Central memory CD8-positive, alpha-beta T cell (primary cell): ENCODE measurements at regions not wholly inside any gene's neighbourhood (a gene's known extent, or its start where the extent isn't known, plus 50 kb on each side); places are given as distances from the start of the nearest gene placed in this dataset.
A peak's percentile ranks its signal among the peaks of the same experiment; 100 is the strongest.

ENCODE experiments used
- ATAC-seq: fragments of 150-1000 bp; cut with Tn5 transposase; replicated peaks from 2 replicates; pipeline ENCODE4 v1.10.0; 2022; ENCODE audit warnings: mild to moderate bottlenecking, moderate FRiP score, moderate number of reproducible peaks; ENCODE audit not compliant: poor library complexity, severe bottlenecking; ENCODE audit errors: extremely low read depth
- DNase-seq, 2 donors: peaks; one replicate each; pipeline ENCODE4 v3.0.0; 2021; ENCODE audit warnings: low spot score in 2 of 2
- H3K27ac Mint-ChIP-seq: one replicate; pipeline ENCODE4 v1.8.0; 2022; ENCODE audit warnings: low read depth, mild to moderate bottlenecking, moderate library complexity, mixed read lengths
- H3K27me3 Mint-ChIP-seq: one replicate; pipeline ENCODE4 v1.8.0; 2022; ENCODE audit warnings: mixed read lengths
- H3K36me3 Mint-ChIP-seq: one replicate; pipeline ENCODE4 v1.8.0; 2022; ENCODE audit warnings: mild to moderate bottlenecking, moderate library complexity, mixed read lengths; ENCODE audit not compliant: insufficient read depth
- H3K4me1 Mint-ChIP-seq: one replicate; pipeline ENCODE4 v1.8.0; 2022; ENCODE audit warnings: mixed read lengths
- H3K4me3 Mint-ChIP-seq: one replicate; pipeline ENCODE4 v1.8.0; 2022; ENCODE audit warnings: mild to moderate bottlenecking, moderate library complexity, mixed read lengths
- H3K9me3 Mint-ChIP-seq: one replicate; pipeline ENCODE4 v1.8.0; 2022; ENCODE audit warnings: mixed read lengths

GRCh38 chr11:10392095-10393079, 62.7 kb upstream of the AMPD3 start:
- H3K4me3 Mint-ChIP-seq, result no peak overlapping the region
- DNase-seq, result no peak
- no peaks in the 10 kb centered on the region for H3K9me3 Mint-ChIP-seq
- H3K27me3 Mint-ChIP-seq, result peaks cover 78% of the 10 kb centered on the region
- no peak for ATAC-seq
- no peaks in the 10 kb centered on the region for H3K36me3 Mint-ChIP-seq
- H3K4me1 Mint-ChIP-seq, result no peaks in the 10 kb centered on the region
- no peak overlapping the region for H3K27ac Mint-ChIP-seq

GRCh38 chr11:10394229-10395101, 60.6 kb upstream of the AMPD3 start:
- no peak overlapping the region for H3K27ac Mint-ChIP-seq
- no peaks in the 10 kb centered on the region for H3K9me3 Mint-ChIP-seq
- H3K27me3 Mint-ChIP-seq, result peaks cover 71% of the 10 kb centered on the region
- no peaks in the 10 kb centered on the region for H3K36me3 Mint-ChIP-seq
- H3K4me1 Mint-ChIP-seq, result no peaks in the 10 kb centered on the region
- H3K4me3 Mint-ChIP-seq, result no peak overlapping the region
- ATAC-seq (no peak), DNase-seq (no peak)

- Mint-ChIP-seq H3K4me1 (no peaks in the 10 kb centered on the region), H3K27me3 (peaks cover 63% of the 10 kb centered on the region), H3K36me3 (no peaks in the 10 kb centered on the region), H3K27ac (no peak overlapping the region), H3K9me3 (no peaks in the 10 kb centered on the region), H3K4me3 (no peak overlapping the region)
- ATAC-seq (no peak), DNase-seq (no peak)
These were observed 59.7 kb upstream of the AMPD3 start for GRCh38 chr11:10395166-10395897.

GRCh38 chr11:10396771-10397170, 58.3 kb upstream of the AMPD3 start:
- Mint-ChIP-seq H3K4me3 (no peak overlapping the region), H3K27me3 (peaks cover 52% of the 10 kb centered on the region), H3K27ac (no peak overlapping the region), H3K9me3 (no peaks in the 10 kb centered on the region), H3K4me1 (no peaks in the 10 kb centered on the region), H3K36me3 (no peaks in the 10 kb centered on the region)
- DNase-seq, result no peak
- ATAC-seq, result no peak

- no peaks in the 10 kb centered on the region for H3K4me1 Mint-ChIP-seq
- ATAC-seq, result no peak
- no peak overlapping the region for H3K27ac Mint-ChIP-seq
- no peaks in the 10 kb centered on the region for H3K9me3 Mint-ChIP-seq
- no peak overlapping the region for H3K4me3 Mint-ChIP-seq
- no peak for DNase-seq
- H3K36me3 Mint-ChIP-seq, result no peaks in the 10 kb centered on the region
- peaks cover 48% of the 10 kb centered on the region for H3K27me3 Mint-ChIP-seq
These were observed 57.7 kb upstream of the AMPD3 start for GRCh38 chr11:10397226-10397987.

- peaks cover 37% of the 10 kb centered on the region for H3K27me3 Mint-ChIP-seq
- H3K4me3 Mint-ChIP-seq, result no peak overlapping the region
- H3K27ac Mint-ChIP-seq, result no peak overlapping the region
- no peaks in the 10 kb centered on the region for H3K9me3 Mint-ChIP-seq
- no peaks in the 10 kb centered on the region for H3K36me3 Mint-ChIP-seq
- DNase-seq (no peak), ATAC-seq (no peak)
- H3K4me1 Mint-ChIP-seq, result no peaks in the 10 kb centered on the region
These were observed 56.5 kb upstream of the AMPD3 start for GRCh38 chr11:10398525-10398924.

- DNase-seq, result no peak
- Mint-ChIP-seq H3K36me3 (no peaks in the 10 kb centered on the region), H3K27me3 (peaks cover 21% of the 10 kb centered on the region), H3K9me3 (no peaks in the 10 kb centered on the region), H3K4me3 (no peak overlapping the region), H3K27ac (no peak overlapping the region), H3K4me1 (peaks cover 3% of the 10 kb centered on the region)
- no peak for ATAC-seq
These were observed 54.2 kb upstream of the AMPD3 start for GRCh38 chr11:10400856-10401255.

- H3K27me3 Mint-ChIP-seq, result peaks cover 17% of the 10 kb centered on the region
- no peak for DNase-seq
- H3K36me3 Mint-ChIP-seq, result no peaks in the 10 kb centered on the region
- peak overlapping the region; percentile 32 for H3K27ac Mint-ChIP-seq
- ATAC-seq, result no peak
- no peak overlapping the region for H3K4me3 Mint-ChIP-seq
- peaks cover 7% of the 10 kb centered on the region for H3K4me1 Mint-ChIP-seq
- H3K9me3 Mint-ChIP-seq, result no peaks in the 10 kb centered on the region
These were observed 53.8 kb upstream of the AMPD3 start for GRCh38 chr11:10401256-10401655.

GRCh38 chr11:10401696-10402392, 53.2 kb upstream of the AMPD3 start:
- peak overlapping the region; percentile 32 for H3K27ac Mint-ChIP-seq
- ATAC-seq, result no peak
- H3K4me3 Mint-ChIP-seq, result no peak overlapping the region
- no peak for DNase-seq
- H3K27me3 Mint-ChIP-seq, result peaks cover 11% of the 10 kb centered on the region
- H3K9me3 Mint-ChIP-seq, result no peaks in the 10 kb centered on the region
- H3K4me1 Mint-ChIP-seq, result peaks cover 8% of the 10 kb centered on the region
- no peaks in the 10 kb centered on the region for H3K36me3 Mint-ChIP-seq
